NCI-H510A treated with DMSO at 0.1 percent for 48 hours (cell line): ENCODE measurements at regions not wholly inside any gene's neighbourhood (a gene's known extent, or its start where the extent isn't known, plus 50 kb on each side); places are given as distances from the start of the nearest gene placed in this dataset.
"Not testable (repeated sequence)": the region's sequence is repeated elsewhere in the genome, so short reads cannot be mapped to it uniquely, and the experiment has no call there.

ENCODE experiments used
- DNase-seq: peaks from one replicate; lab custom pipeline; 2025; lab: John Stamatoyannopoulos, UW

- no peak for DNase-seq
Observed at GRCh38 chr1:94302497-94302896, 65.1 kb upstream of the ARHGAP29 start.

GRCh38 chr1:94301186-94301585, 63.8 kb upstream of the ARHGAP29 start:
- DNase-seq: no peak

- DNase-seq: no peak
Observed at GRCh38 chr1:94300731-94301130, 63.3 kb upstream of the ARHGAP29 start.

- DNase-seq: no peak
Observed at GRCh38 chr1:94299627-94300553, 62.5 kb upstream of the ARHGAP29 start.

- no peak for DNase-seq
Observed at GRCh38 chr1:94298861-94299260, 61.5 kb upstream of the ARHGAP29 start.

GRCh38 chr1:94296018-94296417, 58.6 kb upstream of the ARHGAP29 start:
- no peak for DNase-seq

GRCh38 chr1:94292978-94293377, 55.6 kb upstream of the ARHGAP29 start:
- DNase-seq: not testable (repeated sequence)

GRCh38 chr1:94289244-94289643, 51.9 kb upstream of the ARHGAP29 start:
- DNase-seq: not testable (repeated sequence)
